IMR-90 (cell line): ENCODE measurements at regions not wholly inside any gene's neighbourhood (a gene's known extent, or its start where the extent isn't known, plus 50 kb on each side); places are given as distances from the start of the nearest gene placed in this dataset.

ENCODE experiments used
- CTCF ChIP-seq: conservative IDR thresholded peaks from 2 replicates; pipeline ENCODE4 v1.5.1; 2012; ENCODE audit warnings: mild to moderate bottlenecking, low read depth, low read length, improper control_type of control experiment
- FOS ChIP-seq: fragments of 150-350 bp; IDR thresholded peaks from 2 replicates; pipeline ENCODE4 v1.6.1; 2016; ENCODE audit warnings: low read depth, low read length
- MAFK ChIP-seq: IDR thresholded peaks from 2 replicates; pipeline ENCODE4 v1.6.1; 2012; ENCODE audit warnings: low read depth, low read length, improper control_type of control experiment
- MAZ ChIP-seq: IDR thresholded peaks from 2 replicates; pipeline ENCODE4 v1.6.1; 2012; ENCODE audit warnings: low read depth, mild to moderate bottlenecking, low read length, improper control_type of control experiment, moderate library complexity, borderline replicate concordance
- POLR2A ChIP-seq: IDR thresholded peaks from 2 replicates; pipeline ENCODE4 v1.6.1; 2012; ENCODE audit warnings: mild to moderate bottlenecking, low read depth, low read length

DNA sequence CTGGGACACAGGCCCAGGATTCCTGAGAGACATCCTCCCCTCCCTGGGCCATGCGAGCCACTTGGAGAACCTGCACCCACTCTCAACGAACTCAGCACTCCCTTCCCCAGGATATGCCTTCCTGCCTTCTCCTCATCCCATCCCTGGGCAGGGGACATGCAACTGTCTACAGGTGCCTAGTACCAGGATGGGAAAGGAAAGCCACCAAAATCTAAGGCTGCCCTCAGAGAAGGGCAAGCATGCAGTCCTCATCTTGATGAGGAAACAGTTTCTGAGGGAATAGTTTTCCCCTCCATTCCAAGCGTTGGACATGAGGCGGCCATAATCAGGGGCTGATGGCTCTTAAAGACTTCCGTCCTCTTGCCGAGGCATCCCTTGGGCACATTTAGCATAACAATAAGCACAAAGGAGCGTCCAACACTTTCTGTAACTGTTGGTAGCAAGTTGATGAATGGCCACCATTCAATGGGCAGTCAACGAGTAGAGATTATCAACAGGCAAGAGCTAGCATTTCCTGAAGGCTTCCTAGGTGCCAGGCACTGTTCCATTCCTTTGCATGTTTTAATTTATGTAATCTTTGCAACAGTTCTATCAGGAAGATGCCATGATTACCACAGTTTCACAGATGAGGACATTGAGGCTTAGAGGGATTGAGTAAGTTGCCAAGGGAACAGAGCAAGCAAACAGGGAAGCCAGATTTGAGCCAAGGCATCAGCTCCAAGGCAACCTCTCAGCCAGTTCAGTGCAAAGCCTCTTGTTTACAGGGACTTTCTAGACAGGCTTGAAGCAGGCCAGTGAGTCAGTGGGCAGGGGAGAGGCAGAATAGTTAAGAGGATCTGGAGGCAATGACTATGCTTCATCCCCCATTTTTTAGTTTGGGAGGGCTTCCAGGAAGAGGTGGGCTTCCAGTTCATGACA is 105.1 kb downstream of the SINHCAF start:
- TF ChIP-seq MAZ, result no peak
- TF ChIP-seq CTCF, result no peak
- TF ChIP-seq MAFK, result no peak
- TF ChIP-seq POLR2A, result no peak
- TF ChIP-seq FOS, result no peak
